Raji (cell line): ENCODE measurements at regions not wholly inside any gene's neighbourhood (a gene's known extent, or its start where the extent isn't known, plus 50 kb on each side); places are given as distances from the start of the nearest gene placed in this dataset.

Source experiments
- POLR2A ChIP-seq: IDR thresholded peaks from 2 replicates; pipeline ENCODE4 v1.6.1; 2011; ENCODE audit warnings: low read depth, low read length, control low read depth; ENCODE audit not compliant: insufficient read depth

GRCh38 chr2:59930430-59930829 is 623.0 kb downstream of the BCL11A start:
- no peak for TF ChIP-seq POLR2A

- no peak for TF ChIP-seq POLR2A
Observed at GRCh38 chr2:59926731-59927130, 626.7 kb downstream of the BCL11A start.

GRCh38 chr2:59925321-59925720 is 628.1 kb downstream of the BCL11A start:
- no peak for TF ChIP-seq POLR2A

- TF ChIP-seq POLR2A = no peak
Observed at GRCh38 chr2:59924346-59924745, 629.1 kb downstream of the BCL11A start.

- TF ChIP-seq POLR2A = no peak
Observed at GRCh38 chr2:59922450-59922849, 631.0 kb downstream of the BCL11A start.

GRCh38 chr2:59921743-59922142 is 631.7 kb downstream of the BCL11A start:
- no peak for TF ChIP-seq POLR2A

- TF ChIP-seq POLR2A = no peak
Observed at GRCh38 chr2:59920961-59921360, 632.5 kb downstream of the BCL11A start.

- TF ChIP-seq POLR2A = no peak
Observed at GRCh38 chr2:59920307-59920706, 633.1 kb downstream of the BCL11A start.

GRCh38 chr2:59919579-59919978 is 633.9 kb downstream of the BCL11A start:
- TF ChIP-seq POLR2A = no peak

- no peak for TF ChIP-seq POLR2A
Observed at GRCh38 chr2:59912042-59912441, 641.4 kb downstream of the BCL11A start.

- TF ChIP-seq POLR2A = no peak
Observed at GRCh38 chr2:59910166-59910565, 643.3 kb downstream of the BCL11A start.

- no peak for TF ChIP-seq POLR2A
Observed at GRCh38 chr2:59909147-59909546, 644.3 kb downstream of the BCL11A start.

GRCh38 chr2:59905731-59906130 is 647.7 kb downstream of the BCL11A start:
- no peak for TF ChIP-seq POLR2A

- no peak for TF ChIP-seq POLR2A
Observed at GRCh38 chr2:59903994-59904544, 649.4 kb downstream of the BCL11A start.

- no peak for TF ChIP-seq POLR2A
Observed at GRCh38 chr2:59900728-59901452, 652.6 kb downstream of the BCL11A start.

GRCh38 chr2:59899692-59900091 is 653.8 kb downstream of the BCL11A start:
- TF ChIP-seq POLR2A = no peak
